Posterior vena cava (tissue), 2 donors: ENCODE measurements at regions not wholly inside any gene's neighbourhood (a gene's known extent, or its start where the extent isn't known, plus 50 kb on each side); places are given as distances from the start of the nearest gene placed in this dataset.

ENCODE experiments used
- DNase-seq: peaks from one replicate; pipeline ENCODE4 v3.0.0-alpha.2; 2020; ENCODE audit warnings: low spot score
- intact Hi-C, 2 donors: fragments of 100-400 bp; cut with DNase I; formaldehyde crosslinking; loops; one replicate each; pipeline versions ENCODE4 v1.14.1 to v1.14.2; 2022 to 2023
- donor health status: DM: yes; HTN: yes; CAD: no.
- donor health status: DM: yes; HTN: yes; CAD: no.

- intact Hi-C loops, result no loop called here
Observed at GRCh38 chr13:47237571-47237970, 340.7 kb upstream of the HTR2A start.

GRCh38 chr13:47233734-47234133 is 336.9 kb upstream of the HTR2A start:
- DNase-seq, result no peak
- intact Hi-C loops, result no loop called here

More at GRCh38 chr13:47237571-47237970, 340.7 kb upstream of the HTR2A start:
- DNase-seq, result no peak

GRCh38 chr13:47232516-47232915 is 335.7 kb upstream of the HTR2A start:
- intact Hi-C loops, result no loop called here
- no peak for DNase-seq

- no peak for DNase-seq
- intact Hi-C loops, result no loop called here
Observed at GRCh38 chr13:47230155-47230554, 333.3 kb upstream of the HTR2A start.

- DNase-seq, result no peak
- intact Hi-C loops, result no loop called here
Observed at GRCh38 chr13:47226516-47226915, 329.7 kb upstream of the HTR2A start.

GRCh38 chr13:47220453-47221140 is 323.7 kb upstream of the HTR2A start:
- intact Hi-C loops, result no loop called here
- no peak for DNase-seq

GRCh38 chr13:47218611-47219010 is 321.8 kb upstream of the HTR2A start:
- no peak for DNase-seq
- intact Hi-C loops, result no loop called here

- intact Hi-C loops, result no loop called here
- no peak for DNase-seq
Observed at GRCh38 chr13:47216176-47216822, 319.4 kb upstream of the HTR2A start.

- intact Hi-C loops, result no loop called here
- DNase-seq, result no peak
Observed at GRCh38 chr13:47215736-47216135, 318.9 kb upstream of the HTR2A start.

- intact Hi-C loops, result no loop called here
Observed at GRCh38 chr13:47213047-47213446, 316.2 kb upstream of the HTR2A start.

GRCh38 chr13:47211106-47211505 is 314.3 kb upstream of the HTR2A start:
- intact Hi-C loops, result no loop called here
- DNase-seq, result no peak

More at GRCh38 chr13:47213047-47213446, 316.2 kb upstream of the HTR2A start:
- DNase-seq, result no peak

GRCh38 chr13:47206111-47206510 is 309.3 kb upstream of the HTR2A start:
- DNase-seq, result no peak
- intact Hi-C loops, result no loop called here

- no peak for DNase-seq
- intact Hi-C loops, result no loop called here
Observed at GRCh38 chr13:47190696-47191305, 293.9 kb upstream of the HTR2A start.

GRCh38 chr13:47188802-47189201 is 291.9 kb upstream of the HTR2A start:
- no peak for DNase-seq

GRCh38 chr13:47186471-47186870 is 289.6 kb upstream of the HTR2A start:
- no peak for DNase-seq
- intact Hi-C loops, result no loop called here

More at GRCh38 chr13:47188802-47189201, 291.9 kb upstream of the HTR2A start:
- intact Hi-C loops, result no loop called here

- DNase-seq, result no peak
- intact Hi-C loops, result no loop called here
Observed at GRCh38 chr13:47184321-47184720, 287.5 kb upstream of the HTR2A start.

- DNase-seq, result no peak
- intact Hi-C loops, result no loop called here
Observed at GRCh38 chr13:47179321-47179720, 282.5 kb upstream of the HTR2A start.

- intact Hi-C loops, result no loop called here
- DNase-seq, result no peak
Observed at GRCh38 chr13:47178090-47178950, 281.5 kb upstream of the HTR2A start.

GRCh38 chr13:47175172-47175866 is 278.5 kb upstream of the HTR2A start:
- no peak for DNase-seq
- intact Hi-C loops, result no loop called here
